Vagina (tissue), 2 donors: ENCODE measurements at regions not wholly inside any gene's neighbourhood (a gene's known extent, or its start where the extent isn't known, plus 50 kb on each side); places are given as distances from the start of the nearest gene placed in this dataset.

Source experiments
- POLR2A ChIP-seq, 2 donors: fragments of 450-650 bp; IDR thresholded peaks; one replicate each; pipeline ENCODE4 v1.6.1; 2017; ENCODE audit warnings: antibody characterized with exemption in 2 of 2, mild to moderate bottlenecking in 2 of 2, moderate library complexity in 2 of 2
- POLR2AphosphoS5 ChIP-seq, 2 donors: sonication (generic); formaldehyde crosslinking; IDR thresholded peaks; one replicate each; pipeline ENCODE4 v1.9.0; 2017; ENCODE audit warnings: antibody characterized with exemption in 2 of 2, mild to moderate bottlenecking in 2 of 2, low read depth in 1 of 2; ENCODE audit not compliant: insufficient read depth in 1 of 2
- TF ChIP-seq, protein P1 (sequence below), 3 experiments: fragments of 450-650 bp in 2 of 3; fragments of 200-600 bp in 1 of 3; sonication (generic) in 1 of 3; IDR thresholded peaks; one replicate each; pipeline ENCODE4 v1.5.1; 2017 to 2019; ENCODE audit warnings: antibody characterized with exemption in 3 of 3, mild to moderate bottlenecking in 2 of 3, moderate library complexity in 2 of 3

DNA sequence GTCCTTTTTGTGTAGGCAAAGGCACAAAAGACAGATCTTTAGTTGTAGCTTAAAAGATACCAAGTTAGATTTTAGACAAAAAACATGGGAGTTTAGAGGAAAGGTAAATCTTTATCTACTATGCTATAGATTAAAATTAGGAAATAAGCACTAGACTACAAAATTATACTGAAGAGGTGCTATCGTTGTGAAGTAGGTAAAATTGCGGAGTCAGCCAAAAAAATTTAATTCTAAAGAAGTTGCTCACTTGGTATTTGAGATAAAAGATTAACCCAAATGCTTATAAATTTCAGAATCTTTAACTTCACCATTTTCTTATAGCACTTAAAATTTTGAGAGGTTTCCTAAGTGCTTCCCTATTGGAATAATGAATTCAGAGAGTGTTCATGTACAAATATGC, 604.1 kb downstream of the GRXCR1 start:
- TF ChIP-seq, protein P1, sequence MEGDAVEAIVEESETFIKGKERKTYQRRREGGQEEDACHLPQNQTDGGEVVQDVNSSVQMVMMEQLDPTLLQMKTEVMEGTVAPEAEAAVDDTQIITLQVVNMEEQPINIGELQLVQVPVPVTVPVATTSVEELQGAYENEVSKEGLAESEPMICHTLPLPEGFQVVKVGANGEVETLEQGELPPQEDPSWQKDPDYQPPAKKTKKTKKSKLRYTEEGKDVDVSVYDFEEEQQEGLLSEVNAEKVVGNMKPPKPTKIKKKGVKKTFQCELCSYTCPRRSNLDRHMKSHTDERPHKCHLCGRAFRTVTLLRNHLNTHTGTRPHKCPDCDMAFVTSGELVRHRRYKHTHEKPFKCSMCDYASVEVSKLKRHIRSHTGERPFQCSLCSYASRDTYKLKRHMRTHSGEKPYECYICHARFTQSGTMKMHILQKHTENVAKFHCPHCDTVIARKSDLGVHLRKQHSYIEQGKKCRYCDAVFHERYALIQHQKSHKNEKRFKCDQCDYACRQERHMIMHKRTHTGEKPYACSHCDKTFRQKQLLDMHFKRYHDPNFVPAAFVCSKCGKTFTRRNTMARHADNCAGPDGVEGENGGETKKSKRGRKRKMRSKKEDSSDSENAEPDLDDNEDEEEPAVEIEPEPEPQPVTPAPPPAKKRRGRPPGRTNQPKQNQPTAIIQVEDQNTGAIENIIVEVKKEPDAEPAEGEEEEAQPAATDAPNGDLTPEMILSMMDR (IDR thresholded peaks at IDR 0.05), result no peak
- TF ChIP-seq POLR2A (IDR thresholded peaks at IDR 0.05), result no peak
- TF ChIP-seq POLR2AphosphoS5 (IDR thresholded peaks at IDR 0.05; ENCODE audit: insufficient read depth in 1 of 2, low read depth in 1 of 2), result no peak
